Lung (tissue), 11 donors: ENCODE measurements at regions not wholly inside any gene's neighbourhood (a gene's known extent, or its start where the extent isn't known, plus 50 kb on each side); places are given as distances from the start of the nearest gene placed in this dataset.

Experiments used
- ATAC-seq: fragments of 200-7000 bp; cut with Tn5 transposase; one replicate; pipeline ENCODE4 v1.9.1; 2020; ENCODE audit warnings: moderate number of reproducible peaks; ENCODE audit not compliant: insufficient read depth, low FRiP score
- DNase-seq, 3 donors: peaks; one replicate each; pipeline ENCODE4 v3.0.0-alpha.2; 2013 to 2017
- H3K27ac ChIP-seq, 2 donors: one replicate each; pipeline ENCODE4 v1.5.1; 2013; ENCODE audit warnings: mild to moderate bottlenecking in 2 of 2, moderate library complexity in 2 of 2, control low read depth in 1 of 2, inconsistent platforms in 1 of 2, low read depth in 1 of 2, low read length in 1 of 2
- H3K27me3 ChIP-seq, 3 donors: one replicate each; pipeline ENCODE4 v1.5.1; 2013; ENCODE audit warnings: low read length in 2 of 3; ENCODE audit not compliant: control insufficient read depth in 3 of 3, insufficient read depth in 3 of 3
- H3K36me3 ChIP-seq, 4 donors: one replicate each; pipeline ENCODE4 v1.5.1; 2013; ENCODE audit warnings: low read length in 4 of 4, mild to moderate bottlenecking in 1 of 4, moderate library complexity in 1 of 4; ENCODE audit not compliant: control insufficient read depth in 4 of 4, insufficient read depth in 4 of 4
- H3K4me1 ChIP-seq, 5 donors: one replicate each; pipeline ENCODE4 v1.5.1; 2013; ENCODE audit warnings: low read length in 5 of 5, mild to moderate bottlenecking in 2 of 5, moderate library complexity in 1 of 5; ENCODE audit not compliant: control insufficient read depth in 5 of 5, insufficient read depth in 5 of 5
- H3K4me3 ChIP-seq: one replicate; pipeline ENCODE4 v1.5.1; 2013; ENCODE audit warnings: mild to moderate bottlenecking, control low read depth, moderate library complexity
- H3K9ac ChIP-seq, 2 donors: one replicate each; pipeline ENCODE4 v1.5.1; 2013; ENCODE audit warnings: low read length in 2 of 2, control low read depth in 1 of 2; ENCODE audit not compliant: insufficient read depth in 1 of 2
- H3K9me3 ChIP-seq, 4 donors: one replicate each; pipeline ENCODE4 v1.5.1; 2013; ENCODE audit warnings: low read length in 3 of 4, mild to moderate bottlenecking in 1 of 4, moderate library complexity in 1 of 4; ENCODE audit not compliant: control insufficient read depth in 4 of 4, insufficient read depth in 3 of 4
- CTCF ChIP-seq: IDR thresholded peaks from 2 replicates; pipeline ENCODE4 v1.5.1; 2012; ENCODE audit warnings: mild to moderate bottlenecking; ENCODE audit errors: control extremely low read depth, extremely low read depth
- WGBS, 2 donors: extraction: QIAGEN DNeasy Blood & Tissue Kit; methylation state at CpG; one replicate each; pipeline ENCODE4 v1.1.7; 2013; 5-methylcytosine and 5-hydroxymethylcytosine counted together
- donor health status: control.
- donor health status: control.
- donor health status: Bipolar disorder and iron deficiency.
- donor health status: healthy.
- donor health status: DM: yes; HTN: yes; CAD: no.

GRCh38 chr5:20610681-20611080 is 622.7 kb upstream of the CDH18 start:
- WGBS, 2 donors = 21 to 31% methylated on average over 4 of the region's 4 CpGs
- TF ChIP-seq CTCF = no peak
- no peaks in the 10 kb centered on the region for H3K27me3 ChIP-seq

GRCh38 chr5:20609126-20609525 is 621.1 kb upstream of the CDH18 start:
- Histone ChIP-seq H3K9me3 (peaks cover 0 to 2% (median 0%) of the 10 kb centered on the region in 4 donors), H3K9ac (no peak overlapping the region), H3K27ac (no peak overlapping the region), H3K27me3 (no peaks in the 10 kb centered on the region), H3K4me3 (no peak overlapping the region), H3K4me1 (peaks cover 0 to 4% (median 0%) of the 10 kb centered on the region in 5 donors), H3K36me3 (no peaks in the 10 kb centered on the region)
- ATAC-seq = no peak
- 88 to 91% methylated on average over 1 of the region's 1 CpG for WGBS, 2 donors
- DNase-seq = no peak
- TF ChIP-seq CTCF = no peak

More at GRCh38 chr5:20610681-20611080, 622.7 kb upstream of the CDH18 start:
- Histone ChIP-seq H3K36me3 (no peaks in the 10 kb centered on the region), H3K9me3 (peaks cover 0 to 2% (median 0%) of the 10 kb centered on the region in 4 donors), H3K4me3 (no peak overlapping the region), H3K4me1 (peaks cover 0 to 5% (median 0%) of the 10 kb centered on the region in 5 donors), H3K27ac (no peak overlapping the region), H3K9ac (no peak overlapping the region)
- DNase-seq (no peak), ATAC-seq (no peak)

GRCh38 chr5:20608567-20608966 is 620.6 kb upstream of the CDH18 start:
- H3K9ac ChIP-seq = no peak overlapping the region
- DNase-seq (no peak), ATAC-seq (no peak)

More at GRCh38 chr5:20608567-20608966, 620.6 kb upstream of the CDH18 start:
- no peak for TF ChIP-seq CTCF
- H3K4me1 ChIP-seq = peaks cover 0 to 4% (median 0%) of the 10 kb centered on the region in 5 donors
- H3K9me3 ChIP-seq = peaks cover 0 to 2% (median under 1%) of the 10 kb centered on the region in 4 donors
- H3K36me3 ChIP-seq = no peaks in the 10 kb centered on the region
- H3K27me3 ChIP-seq = no peaks in the 10 kb centered on the region
- H3K27ac ChIP-seq = no peak overlapping the region
- no peak overlapping the region for H3K4me3 ChIP-seq
